GM12874 (cell line): ENCODE measurements at regions not wholly inside any gene's neighbourhood (a gene's known extent, or its start where the extent isn't known, plus 50 kb on each side); places are given as distances from the start of the nearest gene placed in this dataset.

Experiments used
- CTCF ChIP-seq: IDR thresholded peaks from 2 replicates; pipeline ENCODE4 v1.5.1; 2011; ENCODE audit warnings: low read depth, mild to moderate bottlenecking, control low read depth, low read length, moderate library complexity; ENCODE audit not compliant: insufficient read depth

- TF ChIP-seq CTCF, result no peak
Measured at GRCh38 chr6:169034516-169035167, 219.0 kb downstream of the THBS2 start.

GRCh38 chr6:169029861-169030260 is 223.8 kb downstream of the THBS2 start:
- TF ChIP-seq CTCF, result no peak

- TF ChIP-seq CTCF, result no peak
Measured at GRCh38 chr6:169028343-169028742, 225.3 kb downstream of the THBS2 start.

- no peak for TF ChIP-seq CTCF
Measured at GRCh38 chr6:169026175-169026574, 227.5 kb downstream of the THBS2 start.

GRCh38 chr6:169024047-169024660 is 229.5 kb downstream of the THBS2 start:
- no peak for TF ChIP-seq CTCF

- TF ChIP-seq CTCF, result no peak
Measured at GRCh38 chr6:169023161-169023874, 230.3 kb downstream of the THBS2 start.

GRCh38 chr6:169022079-169022478 is 231.6 kb downstream of the THBS2 start:
- no peak for TF ChIP-seq CTCF
